SIG-M5 treated with dmso at 0.1 percent for 504 hours (cell line): ENCODE measurements at regions not wholly inside any gene's neighbourhood (a gene's known extent, or its start where the extent isn't known, plus 50 kb on each side); places are given as distances from the start of the nearest gene placed in this dataset.

ENCODE experiments used
- DNase-seq: peaks from one replicate; lab custom pipeline; 2025; ENCODE audit not compliant: unreplicated experiment; lab: John Stamatoyannopoulos, UW

DNA sequence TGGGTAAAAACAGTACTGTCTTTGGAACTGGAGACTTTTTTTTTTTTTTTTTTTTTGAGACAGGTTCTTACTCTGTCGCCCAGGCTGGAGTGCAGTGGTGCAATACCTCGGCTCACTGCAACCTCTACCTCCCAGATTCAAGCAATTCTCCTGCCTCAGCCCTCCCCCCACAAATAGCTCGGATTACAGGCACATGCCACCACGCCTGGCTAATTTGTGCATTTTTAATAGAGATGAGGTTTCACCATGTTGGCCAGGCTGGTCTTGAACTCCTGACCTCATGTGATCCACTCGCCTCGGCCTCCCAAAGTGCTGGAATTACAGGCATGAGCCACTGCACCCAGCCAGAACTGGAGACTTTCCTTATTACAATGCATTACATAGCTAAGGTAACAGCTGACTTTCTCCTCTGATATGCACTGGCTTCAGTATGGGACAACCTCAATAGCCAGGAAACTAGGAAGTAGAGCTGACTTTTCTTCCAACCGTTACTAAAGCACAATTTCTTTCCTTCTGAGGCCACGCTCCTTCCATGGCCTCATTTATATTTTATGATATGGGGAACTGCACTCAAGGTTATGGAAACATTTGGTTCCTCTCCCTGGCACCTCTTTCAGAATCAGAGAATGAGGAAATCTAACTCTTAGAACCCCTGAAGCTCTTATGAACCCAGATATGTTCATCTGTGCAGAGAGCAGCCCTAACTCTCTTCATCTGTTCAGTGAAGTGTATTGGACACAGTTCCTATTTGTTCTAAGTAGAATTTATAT is 53.5 kb upstream of the FAM9B start:
- DNase-seq: no peak

GRCh38 chrX:9088896-9089295 is 55.0 kb upstream of the FAM9B start:
- DNase-seq: no peak

- DNase-seq: no peak
Observed at GRCh38 chrX:9090766-9091165, 56.8 kb upstream of the FAM9B start.

DNA sequence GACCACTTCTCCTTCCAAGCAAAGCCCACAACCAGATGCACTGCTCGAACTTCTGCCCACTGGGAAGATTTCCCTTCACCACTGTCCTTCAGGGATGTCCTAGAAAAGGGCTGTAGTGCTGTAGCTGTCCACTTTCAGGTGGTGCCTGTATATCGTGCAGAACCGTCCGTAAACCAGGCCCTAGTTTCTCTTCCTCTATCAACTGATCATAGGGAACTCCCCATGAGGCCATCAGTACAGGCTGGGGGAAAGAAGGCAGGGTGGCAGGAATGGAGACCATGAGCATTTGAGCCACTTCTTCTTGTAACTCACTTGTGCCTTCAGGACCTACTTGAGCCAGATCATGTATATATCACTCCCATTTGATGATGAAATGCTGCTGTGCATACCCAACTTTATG is 57.3 kb upstream of the FAM9B start:
- no peak for DNase-seq

- no peak for DNase-seq
Observed at GRCh38 chrX:9102956-9103355, 69.0 kb upstream of the FAM9B start.

- no peak for DNase-seq
Observed at GRCh38 chrX:9108054-9108453, 74.1 kb upstream of the FAM9B start.

GRCh38 chrX:9110808-9111207 is 76.9 kb upstream of the FAM9B start:
- no peak for DNase-seq

DNA sequence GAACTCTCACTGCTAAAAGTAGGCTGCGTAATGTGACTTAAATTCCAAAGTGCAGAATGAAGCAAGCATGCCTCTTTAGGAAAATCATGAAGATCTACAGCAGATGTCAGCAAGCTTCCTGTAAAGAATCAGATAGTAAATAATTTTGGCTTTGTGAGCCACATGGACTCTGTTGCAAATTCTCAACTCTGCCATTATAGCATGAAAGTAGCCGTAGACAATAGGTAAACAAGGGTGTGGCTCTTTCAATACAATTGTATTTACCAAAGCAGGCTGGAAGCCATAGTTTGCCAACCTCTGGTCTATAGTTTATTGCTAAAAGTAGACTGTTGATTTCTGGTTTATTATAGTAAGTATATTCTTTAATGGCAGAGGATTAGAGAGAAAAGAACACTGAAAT is 80.3 kb upstream of the FAM9B start:
- no peak for DNase-seq

DNA sequence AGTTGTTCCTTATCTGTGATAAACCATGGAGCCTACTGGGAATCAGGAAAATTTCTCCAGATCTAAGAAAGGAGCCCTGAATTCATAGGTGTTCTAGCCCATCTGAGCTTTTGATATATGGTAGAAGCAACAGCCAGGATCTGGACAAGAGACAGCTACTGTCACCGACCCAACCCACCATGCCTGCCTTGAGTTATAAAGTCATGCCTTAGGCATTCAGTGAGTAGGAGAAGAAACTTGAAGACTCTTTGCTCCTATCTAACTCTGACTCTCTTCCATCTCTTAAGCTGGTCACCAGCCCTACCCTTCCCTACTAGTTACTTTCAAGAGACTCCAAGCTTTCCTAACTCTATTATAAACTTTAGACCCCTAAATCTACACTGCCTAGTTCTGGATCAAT is 83.9 kb upstream of the FAM9B start:
- DNase-seq: no peak

DNA sequence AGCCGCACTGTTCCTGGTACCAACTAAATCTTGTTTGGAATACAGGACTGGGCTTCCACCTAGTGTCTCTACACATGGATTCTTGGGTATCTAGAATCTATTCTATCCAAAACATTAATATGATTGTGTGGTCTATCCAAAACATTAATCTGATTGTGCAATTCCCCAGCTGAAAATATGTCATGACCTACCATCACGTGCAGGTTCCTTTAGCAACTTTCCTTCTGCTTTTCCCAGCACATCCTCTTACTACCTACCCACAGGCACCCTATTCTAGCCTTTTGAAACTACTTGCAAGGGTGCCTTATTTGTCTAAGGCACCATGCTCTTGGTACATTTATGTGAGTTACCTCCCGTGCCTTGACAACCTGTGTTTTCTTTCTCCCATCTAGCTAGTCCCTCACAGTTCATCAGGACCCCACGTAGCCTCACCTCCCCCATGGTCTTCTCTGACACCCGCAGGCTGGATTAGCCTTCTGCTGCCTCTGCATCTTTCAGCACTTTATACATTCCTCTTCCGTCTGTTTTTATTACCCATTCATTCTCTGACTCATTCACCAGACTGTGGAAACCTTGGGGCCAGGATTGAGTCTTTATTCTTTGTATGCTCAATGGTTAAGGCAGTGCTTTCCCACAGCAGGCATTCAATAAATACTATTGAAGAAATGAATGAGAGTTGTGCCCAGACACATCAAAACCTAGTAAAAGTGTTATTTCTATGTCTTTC is 88.8 kb upstream of the FAM9B start:
- DNase-seq: no peak

DNA sequence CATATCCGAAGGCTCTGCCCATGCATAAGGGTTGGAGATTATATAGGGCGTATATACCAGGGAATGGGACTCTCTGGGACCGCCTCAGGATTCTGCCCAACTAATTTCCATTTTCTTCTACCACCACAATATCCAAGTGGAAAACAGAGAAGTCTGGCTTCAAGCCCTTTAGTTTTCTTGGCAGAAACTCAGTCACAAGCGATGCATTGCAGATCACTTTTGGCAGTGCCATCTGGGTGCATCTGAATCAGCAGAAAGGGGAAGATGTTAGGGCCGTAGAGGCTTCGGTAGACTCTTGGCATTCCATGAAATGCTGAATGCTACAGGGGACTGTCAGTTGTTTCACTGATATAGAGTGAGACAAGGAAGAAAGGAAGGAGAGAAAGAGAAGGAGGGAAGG is 94.1 kb upstream of the FAM9B start:
- no peak for DNase-seq

DNA sequence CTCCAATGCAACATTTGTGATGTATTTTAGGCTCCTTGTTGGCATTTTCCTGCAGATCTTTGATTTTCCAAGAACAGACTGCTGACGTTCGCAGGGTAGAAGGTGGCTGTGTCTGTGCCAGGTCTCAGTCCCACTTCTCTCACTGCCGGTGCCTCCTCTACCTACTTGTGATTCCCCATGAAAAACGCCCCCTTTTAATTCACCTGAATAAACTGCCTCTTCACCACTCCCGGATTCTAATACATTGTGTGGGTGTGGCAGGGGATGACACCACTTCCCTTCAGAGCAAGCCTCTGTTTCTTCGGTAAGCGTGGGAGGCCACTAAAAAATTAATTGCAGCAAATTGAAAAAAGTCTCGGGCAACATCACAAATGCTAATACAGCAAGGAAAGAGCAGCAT is 96.1 kb upstream of the FAM9B start:
- DNase-seq: no peak

GRCh38 chrX:9131066-9131465 is 97.1 kb upstream of the FAM9B start:
- no peak for DNase-seq

GRCh38 chrX:9132036-9132638 is 98.2 kb upstream of the FAM9B start:
- DNase-seq: no peak

DNA sequence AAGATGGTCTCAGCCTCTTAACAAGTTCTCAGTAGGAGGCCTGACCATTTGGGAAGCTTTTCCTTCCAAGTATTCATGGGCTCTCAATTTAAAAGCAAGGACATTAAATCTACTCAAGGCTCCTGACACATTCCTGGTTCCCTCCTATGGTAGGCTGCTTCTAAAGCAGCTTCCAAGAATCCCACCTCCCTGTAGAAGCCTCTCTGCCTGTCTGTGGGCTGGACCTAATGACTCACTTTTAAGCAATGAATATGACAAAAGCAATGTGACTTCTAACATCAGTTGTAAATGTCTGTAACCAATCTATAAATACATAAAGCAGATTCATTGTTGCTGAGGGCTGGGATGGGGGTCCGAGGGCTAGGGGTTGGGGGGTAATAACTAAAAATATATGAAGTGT is 99.5 kb upstream of the FAM9B start:
- DNase-seq: no peak

DNA sequence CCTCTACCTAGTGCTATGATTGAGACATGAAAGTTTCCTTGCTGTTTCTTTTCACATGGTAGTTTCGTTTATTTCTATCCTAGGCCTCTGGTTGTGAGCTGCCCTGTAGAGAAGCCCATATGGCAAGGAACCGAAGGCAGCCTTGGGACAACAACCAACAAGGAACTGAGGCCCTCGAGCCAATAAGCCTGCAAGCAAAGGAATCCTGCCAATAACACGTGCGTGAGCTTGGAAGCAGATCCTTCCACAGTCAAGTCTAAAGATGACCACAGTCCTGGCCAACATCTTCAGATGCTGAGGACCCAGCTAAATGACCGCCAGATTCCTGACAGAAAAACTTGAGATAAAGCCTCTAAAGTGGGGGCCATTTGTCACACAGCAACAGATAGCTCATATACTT is 100.4 kb upstream of the FAM9B start:
- no peak for DNase-seq

DNA sequence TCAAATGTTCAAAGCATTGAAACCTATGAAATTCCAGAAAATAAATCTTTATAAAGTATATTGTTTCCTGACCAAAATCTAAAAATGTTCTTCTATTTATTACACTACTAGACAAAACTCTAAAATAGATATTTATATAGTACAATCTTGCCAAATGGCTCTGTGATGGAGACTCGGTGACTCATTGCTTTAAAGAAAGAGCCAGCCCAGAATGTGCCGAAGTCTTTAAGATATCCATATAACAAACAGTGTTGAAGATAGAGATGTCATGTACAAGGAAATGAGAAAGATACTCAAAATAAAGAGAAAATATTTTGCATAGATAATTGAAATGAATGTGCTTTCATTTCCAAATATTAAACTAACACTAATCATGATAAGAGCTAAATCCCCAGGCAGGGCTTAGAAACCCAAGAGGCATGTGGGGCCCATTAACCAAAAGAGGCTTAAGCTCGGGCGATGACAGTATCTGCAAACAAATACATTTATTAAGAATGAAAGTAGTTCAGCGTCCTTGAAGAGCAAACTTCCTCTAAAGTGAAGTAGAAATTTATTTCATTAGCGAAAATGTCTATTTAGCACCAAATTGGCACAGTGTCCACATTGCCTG is 102.1 kb upstream of the FAM9B start:
- DNase-seq: no peak

GRCh38 chrX:9137152-9137551 is 103.2 kb upstream of the FAM9B start:
- no peak for DNase-seq

GRCh38 chrX:9141496-9141895 is 107.6 kb upstream of the FAM9B start:
- DNase-seq: no peak

- DNase-seq: no peak
Observed at GRCh38 chrX:9144701-9145241, 110.8 kb upstream of the FAM9B start.

- no peak for DNase-seq
Observed at GRCh38 chrX:9146657-9147056, 112.7 kb upstream of the FAM9B start.

GRCh38 chrX:9147086-9147485 is 113.2 kb upstream of the FAM9B start:
- DNase-seq: no peak
